HepG2 (cell line): ENCODE measurements at regions not wholly inside any gene's neighbourhood (a gene's known extent, or its start where the extent isn't known, plus 50 kb on each side); places are given as distances from the start of the nearest gene placed in this dataset.

Source experiments
- CBFB ChIP-seq: sonication (generic); formaldehyde crosslinking; IDR thresholded peaks from 2 replicates; pipeline ENCODE4 v1.4.0; 2020; ENCODE audit warnings: missing genetic modification reagents
- CEBPG ChIP-seq: IDR thresholded peaks from 2 replicates; pipeline ENCODE4 v1.6.1; 2016
- CTCF ChIP-seq: sonication (generic); formaldehyde crosslinking; IDR thresholded peaks from 2 replicates; pipeline ENCODE4 v1.5.0; 2020; ENCODE audit warnings: mild to moderate bottlenecking, missing genetic modification reagents, moderate library complexity
- GABPA ChIP-seq, 2 experiments: IDR thresholded peaks; 2 replicates each; pipeline ENCODE4 v1.6.1; 2011 to 2016; ENCODE audit warnings: low read depth in 2 of 2, low read length in 1 of 2, missing biosample characterization in 1 of 2, missing genetic modification characterization in 1 of 2
- GMEB1 ChIP-seq: sonication (generic); formaldehyde crosslinking; IDR thresholded peaks from 2 replicates; pipeline ENCODE4 v1.5.1; 2020; ENCODE audit warnings: missing genetic modification reagents, mild to moderate bottlenecking, borderline replicate concordance
- NR2C2 ChIP-seq: sonication (generic); formaldehyde crosslinking; IDR thresholded peaks from 2 replicates; pipeline ENCODE4 v1.4.0; 2020; ENCODE audit warnings: missing genetic modification reagents, mild to moderate bottlenecking, moderate library complexity, borderline replicate concordance
- POLR2A ChIP-seq, 2 experiments: IDR thresholded peaks; 2 replicates each; pipeline ENCODE4 v1.6.1; 2011; ENCODE audit warnings: low read depth in 2 of 2, low read length in 2 of 2, mild to moderate bottlenecking in 1 of 2, moderate library complexity in 1 of 2; ENCODE audit not compliant: insufficient read depth in 1 of 2
- RBFOX2 ChIP-seq: fragments of 200-400 bp; formaldehyde crosslinking; IDR thresholded peaks from 2 replicates; pipeline ENCODE4 v1.6.1; 2017; ENCODE audit warnings: low read depth, mild to moderate bottlenecking, low read length
- TFE3 ChIP-seq: IDR thresholded peaks from 2 replicates; pipeline ENCODE4 v1.6.1; 2016
- U2AF2 ChIP-seq: fragments of 200-400 bp; formaldehyde crosslinking; IDR thresholded peaks from 2 replicates; pipeline ENCODE4 v1.6.1; 2017; ENCODE audit warnings: low read depth, mild to moderate bottlenecking, low read length
- XRCC5 ChIP-seq: fragments of 200-400 bp; formaldehyde crosslinking; optimal IDR thresholded peaks from 2 replicates; pipeline ENCODE3; 2017; ENCODE audit warnings: mild to moderate bottlenecking, low read length
- ZBTB38 ChIP-seq: sonication (generic); formaldehyde crosslinking; IDR thresholded peaks from 2 replicates; pipeline ENCODE4 v1.5.1; 2020; ENCODE audit warnings: mild to moderate bottlenecking, missing genetic modification reagents
- ZNF275 ChIP-seq: sonication (generic); formaldehyde crosslinking; IDR thresholded peaks from 2 replicates; pipeline ENCODE4 v1.8.0; 2022; ENCODE audit warnings: missing genetic modification reagents, mild to moderate bottlenecking, inconsistent platforms, borderline replicate concordance

- TF ChIP-seq XRCC5 (no peak), RBFOX2 (no peak), CBFB (CRISPR knock-in tag) (no peak), GMEB1 (CRISPR knock-in tag) (no peak), ZNF275 (CRISPR knock-in tag) (no peak), GABPA (IDR thresholded peaks at IDR 0.05; ENCODE audit: low read depth, low read length) (no peak), GABPA (CRISPR knock-in tag; IDR thresholded peaks at IDR 0.05; ENCODE audit: low read depth) (no peak), CEBPG (CRISPR knock-in tag) (no peak), ZBTB38 (no peak), TFE3 (CRISPR knock-in tag) (no peak), POLR2A (IDR thresholded peaks at IDR 0.05; ENCODE audit: insufficient read depth in 1 of 2, low read depth in 2 of 2, low read length in 2 of 2) (no peak), U2AF2 (no peak), NR2C2 (CRISPR knock-in tag) (no peak), CTCF (CRISPR knock-in tag) (no peak)
Observed at GRCh38 chr3:193030276-193030675, 112.6 kb upstream of the MB21D2 start.
